GM12864 (cell line): ENCODE measurements at regions not wholly inside any gene's neighbourhood (a gene's known extent, or its start where the extent isn't known, plus 50 kb on each side); places are given as distances from the start of the nearest gene placed in this dataset.
A peak's percentile ranks its signal among the peaks of the same experiment; 100 is the strongest.
"Not testable (repeated sequence)": the region's sequence is repeated elsewhere in the genome, so short reads cannot be mapped to it uniquely, and the experiment has no call there.

ENCODE experiments used
- DNase-seq: peaks from one replicate; pipeline ENCODE4 v3.0.0-alpha.2; 2011; ENCODE audit warnings: low read depth
- H3K4me3 ChIP-seq: 2 replicates; pipeline ENCODE4 v1.5.1; 2011; ENCODE audit warnings: mild to moderate bottlenecking, low read depth, low read length, control low read depth
- TF ChIP-seq, protein P1 (sequence below): IDR thresholded peaks from 2 replicates; pipeline ENCODE4 v1.5.1; 2011; ENCODE audit warnings: low read depth, mild to moderate bottlenecking, moderate library complexity, low read length, control low read depth, inconsistent platforms; ENCODE audit errors: missing control alignments

DNA sequence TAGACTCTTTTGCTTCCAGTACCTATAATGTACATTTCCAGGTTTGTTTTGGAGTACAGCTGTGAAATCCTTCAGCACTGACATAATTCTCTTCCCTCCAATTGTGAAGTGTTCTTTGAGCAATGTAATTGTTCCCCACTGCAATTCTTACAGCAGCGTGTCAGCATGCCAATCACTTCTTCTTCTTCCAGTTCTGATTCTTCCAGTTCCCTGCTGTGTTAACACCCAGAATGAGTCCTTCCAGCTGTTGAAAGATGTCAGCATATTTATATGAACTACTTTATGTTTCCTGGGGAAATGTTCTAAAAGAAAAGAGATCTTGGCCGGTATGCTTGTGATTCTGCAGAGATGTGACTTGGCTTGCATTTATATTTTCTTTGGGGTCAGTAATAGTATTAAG is 213.9 kb downstream of the UNC5CL start:
- TF ChIP-seq, protein P1, sequence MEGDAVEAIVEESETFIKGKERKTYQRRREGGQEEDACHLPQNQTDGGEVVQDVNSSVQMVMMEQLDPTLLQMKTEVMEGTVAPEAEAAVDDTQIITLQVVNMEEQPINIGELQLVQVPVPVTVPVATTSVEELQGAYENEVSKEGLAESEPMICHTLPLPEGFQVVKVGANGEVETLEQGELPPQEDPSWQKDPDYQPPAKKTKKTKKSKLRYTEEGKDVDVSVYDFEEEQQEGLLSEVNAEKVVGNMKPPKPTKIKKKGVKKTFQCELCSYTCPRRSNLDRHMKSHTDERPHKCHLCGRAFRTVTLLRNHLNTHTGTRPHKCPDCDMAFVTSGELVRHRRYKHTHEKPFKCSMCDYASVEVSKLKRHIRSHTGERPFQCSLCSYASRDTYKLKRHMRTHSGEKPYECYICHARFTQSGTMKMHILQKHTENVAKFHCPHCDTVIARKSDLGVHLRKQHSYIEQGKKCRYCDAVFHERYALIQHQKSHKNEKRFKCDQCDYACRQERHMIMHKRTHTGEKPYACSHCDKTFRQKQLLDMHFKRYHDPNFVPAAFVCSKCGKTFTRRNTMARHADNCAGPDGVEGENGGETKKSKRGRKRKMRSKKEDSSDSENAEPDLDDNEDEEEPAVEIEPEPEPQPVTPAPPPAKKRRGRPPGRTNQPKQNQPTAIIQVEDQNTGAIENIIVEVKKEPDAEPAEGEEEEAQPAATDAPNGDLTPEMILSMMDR = no peak
- no peak overlapping the region for H3K4me3 ChIP-seq
- DNase-seq = no peak

DNA sequence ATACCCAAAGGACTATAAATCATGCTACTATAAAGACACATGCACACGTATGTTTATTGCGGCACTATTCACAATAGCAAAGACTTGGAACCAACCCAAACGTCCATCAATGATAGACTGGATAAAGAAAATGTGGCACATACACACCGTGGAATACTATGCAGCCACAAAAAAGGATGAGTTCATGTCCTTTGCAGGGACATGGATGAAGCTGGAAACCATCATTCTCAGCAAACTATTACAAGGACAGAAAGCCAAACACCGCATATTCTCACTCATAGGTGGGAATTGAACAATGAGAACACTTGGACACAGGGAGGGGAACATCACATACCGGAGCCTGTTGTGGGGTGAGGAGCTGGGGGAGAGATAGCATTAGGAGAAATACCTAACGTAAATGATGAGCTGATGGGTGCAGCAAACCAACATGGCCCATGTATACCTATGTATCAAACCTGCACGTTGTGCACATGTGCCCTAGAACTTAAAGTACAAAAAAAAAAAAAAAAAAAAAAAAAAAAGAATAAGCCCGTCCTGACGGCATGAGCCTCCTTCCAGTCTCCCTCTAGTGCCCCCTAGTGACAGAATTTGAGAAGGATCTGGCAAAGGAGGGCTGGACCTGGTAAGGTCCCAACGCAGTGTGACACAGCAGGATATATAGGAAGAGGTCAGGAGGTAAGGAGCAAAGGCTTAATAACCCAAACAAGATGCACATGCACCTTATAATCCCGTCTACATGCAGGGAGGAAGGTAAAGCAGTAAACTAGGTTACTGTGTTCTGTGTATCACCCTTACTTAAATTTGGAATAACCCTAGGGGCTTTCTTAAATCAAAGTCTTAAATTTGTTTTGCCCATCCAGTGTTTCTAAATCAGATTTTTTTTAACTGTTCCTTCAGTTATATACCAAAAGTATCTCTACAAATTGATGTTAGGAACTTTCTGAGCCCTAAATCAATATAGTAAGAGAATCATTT is 214.8 kb downstream of the UNC5CL start:
- DNase-seq = peak; percentile 12
- TF ChIP-seq, protein P1 = peak; percentile 53
- H3K4me3 ChIP-seq = not testable (repeated sequence)

DNA sequence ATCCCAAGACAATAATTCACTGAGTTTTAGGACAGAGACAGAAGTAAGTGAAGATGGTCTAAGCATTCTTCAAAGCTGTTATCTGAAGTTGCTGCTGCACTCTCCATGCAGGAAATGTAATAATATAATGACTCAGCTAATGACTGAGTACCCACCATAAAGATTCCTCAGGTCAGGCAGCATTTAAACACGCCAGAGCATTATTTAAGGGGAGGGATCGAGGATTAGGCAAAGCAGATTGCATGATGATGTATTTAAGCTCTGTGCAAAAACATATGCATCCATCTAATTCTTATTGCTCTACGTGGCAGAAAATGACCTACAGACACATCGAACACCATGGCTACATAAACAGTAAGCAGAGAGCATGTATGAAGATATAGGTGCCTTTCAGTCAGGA is 216.4 kb downstream of the UNC5CL start:
- no peak for DNase-seq
- H3K4me3 ChIP-seq = no peak overlapping the region
- TF ChIP-seq, protein P1 = no peak

DNA sequence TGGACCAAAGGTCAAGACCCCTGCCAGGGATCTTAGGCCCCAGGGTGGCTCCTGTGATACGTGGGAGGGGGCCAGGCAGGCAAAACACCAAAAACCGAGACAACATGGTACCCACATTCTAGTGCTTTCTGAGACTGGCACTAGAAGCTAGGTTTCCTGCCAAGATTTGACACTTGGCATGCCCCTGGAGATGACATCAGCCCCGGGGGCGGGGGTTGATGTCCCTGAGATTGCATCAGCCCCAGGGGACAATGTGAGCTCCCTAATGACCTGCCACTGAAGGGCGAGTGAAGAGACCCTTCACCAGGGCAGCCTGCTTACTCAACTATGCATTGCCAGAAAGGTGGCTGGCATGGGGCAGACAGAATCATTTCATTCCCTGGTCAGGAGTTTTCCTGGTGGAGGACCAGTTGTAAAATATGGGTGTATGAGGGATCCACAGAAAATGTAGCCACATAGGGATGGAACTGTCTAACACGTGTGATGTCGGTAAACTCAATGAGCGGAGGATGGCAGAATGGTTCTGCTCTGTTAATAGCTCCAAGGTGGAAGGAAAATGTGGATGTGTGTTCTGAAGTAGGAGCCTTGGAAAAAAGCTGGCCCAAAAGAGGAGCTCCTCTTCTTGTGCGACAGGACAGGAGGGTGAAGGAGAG is 219.7 kb downstream of the UNC5CL start:
- DNase-seq = no peak
- no peak overlapping the region for H3K4me3 ChIP-seq
- TF ChIP-seq, protein P1 = no peak

DNA sequence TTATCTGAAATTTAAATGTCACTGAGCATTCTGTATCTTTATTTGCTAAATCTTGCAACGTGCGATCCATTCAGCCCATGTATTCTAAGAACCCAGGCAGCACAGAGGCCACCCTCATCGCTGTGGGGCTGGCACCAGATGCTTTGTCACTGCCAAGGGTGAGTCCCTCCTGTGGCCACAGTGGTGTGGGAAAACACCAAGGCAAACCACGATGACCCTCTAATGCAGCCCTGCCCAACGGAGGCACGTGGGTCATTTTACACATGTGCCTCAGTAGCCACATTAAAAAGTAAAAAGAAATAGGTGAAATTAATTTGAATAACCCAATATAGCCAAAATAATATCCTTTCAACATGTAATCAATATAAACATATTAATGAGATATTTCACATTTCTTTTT is 221.7 kb downstream of the UNC5CL start:
- TF ChIP-seq, protein P1 = no peak
- no peak for DNase-seq
- H3K4me3 ChIP-seq = no peak overlapping the region

DNA sequence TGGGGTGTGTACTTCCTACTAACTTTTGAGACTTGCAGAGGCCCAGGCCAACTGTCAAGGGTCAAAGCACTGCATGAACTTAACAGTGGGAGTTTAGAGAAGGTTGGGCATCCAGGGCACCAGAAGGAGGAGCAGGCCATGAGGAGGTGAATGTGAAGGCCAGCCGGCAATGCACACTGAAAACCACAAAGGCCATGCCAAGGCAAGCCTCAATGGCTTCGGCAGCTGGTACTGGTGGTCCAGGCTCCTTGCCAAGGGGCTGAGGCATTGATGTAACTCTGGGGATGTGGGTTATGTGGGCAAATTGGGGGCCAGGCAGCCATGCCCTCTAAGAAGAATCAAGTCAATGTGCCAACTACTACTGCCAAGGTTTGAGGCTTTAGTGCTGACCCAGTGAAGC is 222.4 kb downstream of the UNC5CL start:
- no peak for DNase-seq
- no peak overlapping the region for H3K4me3 ChIP-seq
- TF ChIP-seq, protein P1 = no peak
